Pancreas (tissue), 10 donors: ENCODE measurements at regions not wholly inside any gene's neighbourhood (a gene's known extent, or its start where the extent isn't known, plus 50 kb on each side); places are given as distances from the start of the nearest gene placed in this dataset.
A peak's percentile ranks its signal among the peaks of the same experiment; 100 is the strongest.
"Not testable (repeated sequence)": the region's sequence is repeated elsewhere in the genome, so short reads cannot be mapped to it uniquely, and the experiment has no call there.

ENCODE experiments used
- ATAC-seq, 4 donors: fragments of 200-7000 bp; cut with Tn5 transposase; one replicate each; pipeline versions ENCODE4 v1.8.0 to v1.9.1; 2020; ENCODE audit warnings: mild to moderate bottlenecking in 4 of 4, moderate library complexity in 4 of 4
- DNase-seq, 6 donors: peaks; one replicate each; pipeline ENCODE4 v3.0.0-alpha.2; 2020
- FAIRE-seq: peaks from 2 replicates; lab custom pipeline; 2012; peaks lifted over from hg19 to GRCh38; lab: Jason Lieb, UNC
- H3K27ac ChIP-seq, 4 donors: fragments of 200-600 bp; sonication (generic); 1 replicate in 3 of 4; 2 replicates in 1 of 4; pipeline versions ENCODE4 v1.5.0 to v1.8.0; 2020
- H3K27me3 ChIP-seq, 4 donors: fragments of 200-600 bp; one replicate each; pipeline ENCODE4 v1.8.0; 2021
- H3K36me3 ChIP-seq, 3 donors: fragments of 200-600 bp; sonication (generic) in 1 of 3; one replicate each; pipeline versions ENCODE4 v1.5.0 to v1.8.0; 2020 to 2021
- H3K4me1 ChIP-seq, 3 donors: fragments of 200-600 bp; one replicate each; pipeline ENCODE4 v1.8.0; 2021
- H3K4me3 ChIP-seq, 4 donors: fragments of 200-600 bp; sonication (generic) in 2 of 4; one replicate each; pipeline versions ENCODE4 v1.5.0 to v1.8.0; 2020 to 2021
- H3K9me3 ChIP-seq, 4 donors: fragments of 200-600 bp; one replicate each; pipeline ENCODE4 v1.8.0; 2021
- CTCF ChIP-seq, 4 donors: fragments of 200-600 bp; sonication (generic) in 3 of 4; IDR thresholded peaks; one replicate each; pipeline versions ENCODE4 v1.5.0 to v1.8.0; 2021; ENCODE audit warnings: antibody characterized with exemption in 4 of 4
- WGBS, 2 donors: extraction: QIAGEN DNeasy Blood & Tissue Kit; methylation state at CpG; one replicate each; pipeline ENCODE4 v1.1.7; 2013; 5-methylcytosine and 5-hydroxymethylcytosine counted together
- intact Hi-C, 3 donors: fragments of 100-400 bp; cut with DNase I; formaldehyde crosslinking; loops; one replicate each; pipeline versions ENCODE4 v1.11.1 to v1.14.2; 2022
- donor health status: healthy with polysubstance abuse.
- donor health status: DM: no; HTN: no; CAD: no; lungs with moderate emphysema.
- donor health status: DM: no; HTN: no; CAD: no.
- donor health status: control.
- donor health status: control.
- donor health status: Bipolar disorder and iron deficiency.
- donor health status: DM: yes; HTN: yes; CAD: no.
- donor health status: DM: no; HTN: no; CAD: no.
- donor health status: DM: no; HTN: no; CAD: no.
- donor health status: DM: yes; HTN: yes; CAD: no.

- H3K4me1 ChIP-seq: no peaks in the 10 kb centered on the region
- ATAC-seq: no peak
- H3K36me3 ChIP-seq: no peaks in the 10 kb centered on the region
- DNase-seq: no peak
- no peak for TF ChIP-seq CTCF (IDR thresholded peaks at IDR 0.05)
- intact Hi-C loops: no loop called here
- no peak overlapping the region for H3K27ac ChIP-seq
- no peaks in the 10 kb centered on the region for H3K9me3 ChIP-seq
- no peaks in the 10 kb centered on the region for H3K27me3 ChIP-seq
- no peak for FAIRE-seq
- H3K4me3 ChIP-seq: no peak overlapping the region
Measured at GRCh38 chr1:238690415-238690814, 696.0 kb upstream of the CHRM3 start.

- FAIRE-seq, H3K4me1 ChIP-seq, intact Hi-C loops, H3K36me3 ChIP-seq, ATAC-seq, H3K27ac ChIP-seq, H3K27me3 ChIP-seq, H3K9me3 ChIP-seq, H3K4me3 ChIP-seq: not testable (repeated sequence)
- 93 to 94% methylated on average over 22 to 27 of the region's 27 CpGs for WGBS, 2 donors
- peak in 2 of 6 donors; percentile 43 to 65 for DNase-seq
Measured at GRCh38 chr1:238684576-238684975, 701.8 kb upstream of the CHRM3 start.

- TF ChIP-seq CTCF (IDR thresholded peaks at IDR 0.05): no peak
- ATAC-seq: no peak
- intact Hi-C loops: no loop called here
- Histone ChIP-seq H3K27me3 (no peaks in the 10 kb centered on the region), H3K27ac (no peak overlapping the region), H3K4me3 (no peak overlapping the region), H3K4me1 (no peaks in the 10 kb centered on the region), H3K9me3 (no peaks in the 10 kb centered on the region), H3K36me3 (no peaks in the 10 kb centered on the region)
- DNase-seq: no peak
- WGBS, 2 donors: 86 to 90% methylated on average over 4 of the region's 4 CpGs
- no peak for FAIRE-seq
Measured at GRCh38 chr1:238681451-238681850, 704.9 kb upstream of the CHRM3 start.

- no peaks in the 10 kb centered on the region for H3K9me3 ChIP-seq
- no peak for DNase-seq
- 90 to 96% methylated on average over 5 of the region's 5 CpGs for WGBS, 2 donors
- no peak for FAIRE-seq
- no peaks in the 10 kb centered on the region for H3K4me1 ChIP-seq
- TF ChIP-seq CTCF (IDR thresholded peaks at IDR 0.05): no peak
- intact Hi-C loops: no loop called here
- no peak overlapping the region for H3K4me3 ChIP-seq
- H3K27ac ChIP-seq: no peak overlapping the region
- ATAC-seq: no peak
- no peaks in the 10 kb centered on the region for H3K36me3 ChIP-seq
- H3K27me3 ChIP-seq: no peaks in the 10 kb centered on the region
Measured at GRCh38 chr1:238681021-238681420, 705.3 kb upstream of the CHRM3 start.

GRCh38 chr1:238677567-238677966 is 708.8 kb upstream of the CHRM3 start:
- FAIRE-seq: no peak
- Histone ChIP-seq H3K27me3 (no peaks in the 10 kb centered on the region), H3K36me3 (no peaks in the 10 kb centered on the region), H3K4me3 (no peak overlapping the region), H3K9me3 (no peaks in the 10 kb centered on the region), H3K27ac (no peak overlapping the region), H3K4me1 (no peaks in the 10 kb centered on the region)
- 74 to 80% methylated on average over 4 of the region's 4 CpGs for WGBS, 2 donors
- DNase-seq: no peak
- intact Hi-C loops: no loop called here
- no peak for ATAC-seq
- no peak for TF ChIP-seq CTCF (IDR thresholded peaks at IDR 0.05)

GRCh38 chr1:238675221-238675620 is 711.1 kb upstream of the CHRM3 start:
- intact Hi-C loops: no loop called here
- FAIRE-seq (no peak), ATAC-seq (no peak), DNase-seq (no peak)
- Histone ChIP-seq H3K4me1 (no peaks in the 10 kb centered on the region), H3K27me3 (no peaks in the 10 kb centered on the region), H3K9me3 (no peaks in the 10 kb centered on the region), H3K27ac (no peak overlapping the region), H3K4me3 (no peak overlapping the region), H3K36me3 (no peaks in the 10 kb centered on the region)
- no peak for TF ChIP-seq CTCF (IDR thresholded peaks at IDR 0.05)
- 18 to 33% methylated on average over 1 of the region's 1 CpG for WGBS, 2 donors
